Breast epithelium (tissue), 4 donors: ENCODE measurements at regions not wholly inside any gene's neighbourhood (a gene's known extent, or its start where the extent isn't known, plus 50 kb on each side); places are given as distances from the start of the nearest gene placed in this dataset.

Experiments
- DNase-seq, 2 donors: peaks; one replicate each; pipeline ENCODE4 v3.0.0-alpha.2; 2019; ENCODE audit warnings: low spot score in 2 of 2
- H3K27ac ChIP-seq, 2 donors: fragments of 200-600 bp; sonication (generic) in 1 of 2; one replicate each; pipeline ENCODE4 v1.5.1; 2016 to 2019; ENCODE audit warnings: mild to moderate bottlenecking in 1 of 2
- H3K27me3 ChIP-seq, 2 donors: fragments of 200-600 bp; sonication (generic) in 1 of 2; one replicate each; pipeline versions ENCODE4 v1.5.1 to v1.6.0; 2017 to 2019; ENCODE audit warnings: control low read depth in 1 of 2, mild to moderate bottlenecking in 1 of 2
- H3K36me3 ChIP-seq: fragments of 200-600 bp; one replicate; pipeline ENCODE4 v1.5.1; 2019
- H3K4me1 ChIP-seq, 2 donors: fragments of 200-600 bp; sonication (generic); one replicate each; pipeline ENCODE4 v1.5.1; 2016 to 2019; ENCODE audit warnings: control low read depth in 1 of 2
- H3K4me3 ChIP-seq, 3 donors: fragments of 200-600 bp; sonication (generic); 1 replicate in 2 of 3; 2 replicates in 1 of 3; pipeline ENCODE4 v1.5.1; 2016 to 2019; ENCODE audit warnings: mild to moderate bottlenecking in 3 of 3, moderate library complexity in 2 of 3
- H3K9me3 ChIP-seq, 2 donors: fragments of 200-600 bp; sonication (generic) in 1 of 2; one replicate each; pipeline ENCODE4 v1.5.1; 2016 to 2019; ENCODE audit warnings: control low read depth in 1 of 2
- POLR2A ChIP-seq: fragments of 450-650 bp; IDR thresholded peaks from one replicate; pipeline ENCODE4 v1.6.1; 2016; ENCODE audit warnings: antibody characterized with exemption, mild to moderate bottlenecking, moderate library complexity
- POLR2AphosphoS5 ChIP-seq, 3 donors: sonication (generic); formaldehyde crosslinking; IDR thresholded peaks; one replicate each; pipeline ENCODE4 v1.6.1; 2017; ENCODE audit warnings: antibody characterized with exemption in 3 of 3
- intact Hi-C: fragments of 100-400 bp; cut with DNase I; formaldehyde crosslinking; loops from one replicate; pipeline ENCODE4 v1.15.1; 2023; ENCODE audit warnings: low total_unique reads
- TF ChIP-seq, protein P1 (sequence below), 3 donors: fragments of 450-650 bp; IDR thresholded peaks; one replicate each; pipeline ENCODE4 v1.5.1; 2016 to 2017; ENCODE audit warnings: antibody characterized with exemption in 3 of 3, mild to moderate bottlenecking in 3 of 3, moderate library complexity in 3 of 3

DNA sequence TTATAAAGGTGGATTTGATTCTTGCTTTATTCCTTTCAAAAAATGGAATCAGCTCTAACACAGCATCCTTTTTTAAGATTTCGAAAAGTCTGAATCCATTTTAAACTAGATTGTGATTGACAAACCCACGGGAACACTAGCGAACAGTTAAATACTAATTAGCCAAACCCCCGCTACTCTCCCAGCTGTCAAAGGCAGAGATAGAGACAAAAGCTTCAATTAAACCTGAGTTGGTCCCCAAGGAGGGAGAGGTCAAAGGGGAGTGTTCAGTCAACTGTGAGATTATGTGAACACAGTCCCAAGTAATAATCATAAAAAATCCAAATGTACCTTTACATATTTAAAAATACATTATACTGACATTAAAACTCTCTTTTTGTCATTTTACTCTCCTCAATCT lies 65.7 kb upstream of the TBX20 start:
- no peak overlapping the region for H3K4me3 ChIP-seq
- intact Hi-C loops = no loop called here
- no peaks in the 10 kb centered on the region for H3K36me3 ChIP-seq
- no peak for DNase-seq
- TF ChIP-seq, protein P1, sequence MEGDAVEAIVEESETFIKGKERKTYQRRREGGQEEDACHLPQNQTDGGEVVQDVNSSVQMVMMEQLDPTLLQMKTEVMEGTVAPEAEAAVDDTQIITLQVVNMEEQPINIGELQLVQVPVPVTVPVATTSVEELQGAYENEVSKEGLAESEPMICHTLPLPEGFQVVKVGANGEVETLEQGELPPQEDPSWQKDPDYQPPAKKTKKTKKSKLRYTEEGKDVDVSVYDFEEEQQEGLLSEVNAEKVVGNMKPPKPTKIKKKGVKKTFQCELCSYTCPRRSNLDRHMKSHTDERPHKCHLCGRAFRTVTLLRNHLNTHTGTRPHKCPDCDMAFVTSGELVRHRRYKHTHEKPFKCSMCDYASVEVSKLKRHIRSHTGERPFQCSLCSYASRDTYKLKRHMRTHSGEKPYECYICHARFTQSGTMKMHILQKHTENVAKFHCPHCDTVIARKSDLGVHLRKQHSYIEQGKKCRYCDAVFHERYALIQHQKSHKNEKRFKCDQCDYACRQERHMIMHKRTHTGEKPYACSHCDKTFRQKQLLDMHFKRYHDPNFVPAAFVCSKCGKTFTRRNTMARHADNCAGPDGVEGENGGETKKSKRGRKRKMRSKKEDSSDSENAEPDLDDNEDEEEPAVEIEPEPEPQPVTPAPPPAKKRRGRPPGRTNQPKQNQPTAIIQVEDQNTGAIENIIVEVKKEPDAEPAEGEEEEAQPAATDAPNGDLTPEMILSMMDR (IDR thresholded peaks at IDR 0.05) = no peak
- TF ChIP-seq POLR2AphosphoS5 (IDR thresholded peaks at IDR 0.05) (no peak), POLR2A (no peak)
- no peaks in the 10 kb centered on the region for H3K27me3 ChIP-seq
- no peak overlapping the region for H3K27ac ChIP-seq
- H3K9me3 ChIP-seq = peaks cover 0 to 6% of the 10 kb centered on the region in 2 donors
- no peaks in the 10 kb centered on the region for H3K4me1 ChIP-seq

GRCh38 chr7:35316549-35316948 lies 62.6 kb upstream of the TBX20 start:
- TF ChIP-seq POLR2AphosphoS5 (IDR thresholded peaks at IDR 0.05) = no peak
- TF ChIP-seq POLR2A = no peak
- TF ChIP-seq, protein P1 (IDR thresholded peaks at IDR 0.05) = no peak
- Histone ChIP-seq H3K27me3 (no peaks in the 10 kb centered on the region), H3K4me3 (no peak overlapping the region), H3K36me3 (no peaks in the 10 kb centered on the region), H3K4me1 (no peaks in the 10 kb centered on the region), H3K9me3 (no peaks in the 10 kb centered on the region), H3K27ac (no peak overlapping the region)
- intact Hi-C loops = no loop called here
- no peak for DNase-seq

GRCh38 chr7:35315517-35315916 lies 61.6 kb upstream of the TBX20 start:
- Histone ChIP-seq H3K4me1 (no peaks in the 10 kb centered on the region), H3K27me3 (no peaks in the 10 kb centered on the region), H3K4me3 (no peak overlapping the region), H3K9me3 (no peaks in the 10 kb centered on the region), H3K27ac (no peak overlapping the region), H3K36me3 (no peaks in the 10 kb centered on the region)
- no peak for DNase-seq
- TF ChIP-seq POLR2AphosphoS5 (IDR thresholded peaks at IDR 0.05) (no peak), POLR2A (no peak)
- TF ChIP-seq, protein P1 (IDR thresholded peaks at IDR 0.05) = no peak
- intact Hi-C loops = no loop called here

GRCh38 chr7:35314354-35314753 lies 60.5 kb upstream of the TBX20 start:
- no peaks in the 10 kb centered on the region for H3K9me3 ChIP-seq
- TF ChIP-seq, protein P1 (IDR thresholded peaks at IDR 0.05) = no peak
- TF ChIP-seq POLR2AphosphoS5 (IDR thresholded peaks at IDR 0.05) = no peak
- no peak for TF ChIP-seq POLR2A
- intact Hi-C loops = no loop called here
- no peak overlapping the region for H3K27ac ChIP-seq
- no peaks in the 10 kb centered on the region for H3K36me3 ChIP-seq
- DNase-seq = no peak
- no peak overlapping the region for H3K4me3 ChIP-seq
- H3K4me1 ChIP-seq = no peaks in the 10 kb centered on the region
- H3K27me3 ChIP-seq = no peaks in the 10 kb centered on the region

DNA sequence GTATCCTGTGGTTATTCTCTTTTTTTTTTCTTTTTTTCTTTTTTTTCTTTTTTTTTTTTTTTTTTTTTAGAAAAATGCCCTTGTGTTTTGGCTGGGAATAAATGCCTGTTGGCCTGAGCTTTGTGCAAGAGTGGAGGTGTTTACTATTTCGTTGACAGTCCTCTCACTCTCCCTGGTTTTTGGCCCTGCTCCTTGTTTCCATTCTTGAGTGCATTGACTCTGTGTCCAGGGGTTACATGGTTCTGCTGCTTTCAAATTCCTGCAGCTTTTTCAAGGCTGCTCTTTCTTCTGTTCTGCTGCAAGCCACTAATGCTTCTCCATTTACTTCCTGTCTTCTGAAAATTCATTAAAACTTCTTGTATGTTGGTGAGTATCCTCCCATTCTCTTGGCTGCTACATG lies 59.7 kb upstream of the TBX20 start:
- Histone ChIP-seq H3K27me3 (no peaks in the 10 kb centered on the region), H3K36me3 (no peaks in the 10 kb centered on the region), H3K27ac (no peak overlapping the region), H3K9me3 (no peaks in the 10 kb centered on the region), H3K4me3 (no peak overlapping the region), H3K4me1 (no peaks in the 10 kb centered on the region)
- no peak for DNase-seq
- TF ChIP-seq POLR2AphosphoS5 (IDR thresholded peaks at IDR 0.05) = no peak
- TF ChIP-seq, protein P1 (IDR thresholded peaks at IDR 0.05) = no peak
- TF ChIP-seq POLR2A = no peak
- intact Hi-C loops = no loop called here
